GM21381 (cell line): ENCODE measurements at regions not wholly inside any gene's neighbourhood (a gene's known extent, or its start where the extent isn't known, plus 50 kb on each side); places are given as distances from the start of the nearest gene placed in this dataset.

ENCODE experiments used
- ATAC-seq: cut with Tn5 transposase; IDR thresholded peaks from one replicate; pipeline ENCODE4 v1.9.1; 2021; ENCODE audit warnings: mild to moderate bottlenecking, moderate library complexity; ENCODE audit not compliant: unreplicated experiment

DNA sequence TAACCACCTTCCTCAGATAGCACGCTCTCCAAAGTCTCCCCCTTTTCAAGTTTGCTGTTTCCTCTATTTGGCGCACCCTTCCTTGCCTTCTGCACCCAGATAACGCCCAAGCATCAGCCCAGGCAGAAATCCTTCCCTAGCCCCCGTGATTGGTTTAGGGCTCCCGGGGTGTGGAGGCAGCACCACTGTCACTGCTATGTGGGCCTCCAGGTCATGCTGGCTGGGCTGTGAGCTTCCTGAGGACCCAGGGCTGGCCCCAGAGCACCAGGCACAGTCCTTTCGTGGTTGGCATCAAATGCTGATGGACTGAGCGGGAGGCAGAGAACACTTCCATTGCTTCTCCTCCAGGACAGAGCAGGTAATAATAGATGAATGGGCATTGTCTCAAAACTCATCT lies 311.4 kb downstream of the BCL11B start:
- no peak for ATAC-seq

- ATAC-seq, result no peak
These were observed 310.8 kb downstream of the BCL11B start for GRCh38 chr14:98961191-98961590.

GRCh38 chr14:98962118-98962517 lies 309.9 kb downstream of the BCL11B start:
- ATAC-seq, result no peak

- ATAC-seq, result no peak
These were observed 308.4 kb downstream of the BCL11B start for GRCh38 chr14:98963610-98964009.

DNA sequence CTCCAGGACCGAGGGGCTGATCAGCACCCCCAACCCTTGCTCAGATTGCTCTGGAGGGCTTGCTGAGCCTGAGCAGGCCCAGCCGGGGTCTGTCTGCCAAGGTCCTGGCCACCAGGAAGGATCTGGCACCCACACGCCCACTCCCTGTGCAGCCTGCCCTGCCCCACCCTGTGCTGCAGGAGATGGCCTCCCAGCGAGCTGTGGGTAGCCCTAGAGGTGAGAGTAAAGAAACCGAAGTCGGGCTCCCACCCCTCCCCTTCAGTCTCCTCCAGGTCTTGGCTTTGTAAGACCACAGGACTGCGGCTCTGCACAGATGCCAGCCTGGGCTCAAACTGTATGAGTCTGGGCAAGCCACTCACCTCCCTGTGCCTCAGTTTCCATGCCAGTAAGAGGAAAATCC lies 307.8 kb downstream of the BCL11B start:
- no peak for ATAC-seq

DNA sequence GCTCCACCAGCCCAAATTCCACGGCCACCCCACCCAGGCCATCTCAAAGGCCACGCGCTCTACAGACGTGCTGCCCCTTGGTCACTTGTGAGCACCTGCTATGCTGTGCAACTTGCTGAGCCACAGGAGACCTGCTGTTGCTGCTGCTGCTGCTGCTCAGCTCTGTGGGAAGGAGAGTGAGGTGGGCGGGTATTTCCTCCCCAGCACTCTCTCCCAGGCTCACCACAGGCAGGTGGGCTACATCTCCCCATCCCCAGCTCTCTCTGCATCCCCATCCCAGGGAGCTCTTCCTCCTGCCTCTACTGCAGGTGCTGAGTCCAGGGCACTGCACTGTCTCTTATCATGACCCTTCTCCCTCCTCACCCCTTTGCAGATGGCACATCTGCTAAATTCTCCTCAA lies 306.9 kb downstream of the BCL11B start:
- ATAC-seq, result no peak

DNA sequence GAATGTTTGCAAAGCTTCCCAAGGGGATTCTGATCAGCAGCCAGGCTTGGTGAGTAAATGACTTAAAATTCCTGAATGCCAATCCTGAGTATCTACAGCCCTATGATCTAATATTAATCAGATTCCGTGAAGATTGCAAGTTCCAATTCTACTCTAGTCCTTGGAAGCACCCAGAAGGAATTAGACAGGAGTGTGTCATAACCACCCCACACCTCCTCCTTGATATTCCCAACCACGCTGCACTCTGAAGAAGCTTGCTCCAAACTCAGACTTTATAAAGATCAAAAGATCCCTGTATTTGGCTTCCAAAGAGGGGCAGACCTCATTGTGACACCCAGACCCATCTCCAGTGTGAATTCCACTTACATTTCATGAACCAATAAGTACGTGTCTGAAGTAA lies 306.0 kb downstream of the BCL11B start:
- no peak for ATAC-seq

DNA sequence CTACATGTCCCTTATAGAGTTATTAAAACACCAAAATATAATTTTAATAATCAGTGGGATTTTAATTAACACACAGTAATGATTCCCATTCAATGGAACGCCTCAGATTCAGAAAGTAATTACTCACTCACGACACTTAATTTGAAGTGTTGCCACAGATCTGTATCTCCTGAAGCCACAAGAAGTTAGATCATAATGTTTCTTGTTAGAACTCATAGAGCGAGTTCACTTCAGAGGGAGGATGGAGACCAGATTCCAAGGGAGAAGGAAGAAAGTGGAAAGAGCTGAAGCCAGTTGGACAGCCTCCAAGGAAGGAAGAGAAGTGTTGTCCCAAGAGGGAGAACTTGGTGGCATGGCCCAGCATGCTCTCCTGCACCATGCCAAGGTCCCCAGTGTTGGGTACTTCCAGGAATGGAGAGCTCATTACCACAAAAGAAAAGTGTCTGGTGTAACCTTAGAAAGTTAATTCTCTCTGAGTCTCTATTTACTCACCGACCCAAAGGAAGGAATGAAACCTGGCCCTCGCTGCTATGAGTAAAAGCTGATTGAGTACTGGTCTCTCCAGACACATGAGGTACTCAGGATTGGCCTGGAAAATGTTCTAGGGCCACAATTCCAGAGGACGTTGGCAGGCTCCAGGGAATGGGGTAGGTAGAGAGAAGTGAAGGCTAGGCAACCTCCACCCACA lies 305.4 kb downstream of the BCL11B start:
- ATAC-seq, result no peak

GRCh38 chr14:98974113-98974512 lies 297.9 kb downstream of the BCL11B start:
- no peak for ATAC-seq

DNA sequence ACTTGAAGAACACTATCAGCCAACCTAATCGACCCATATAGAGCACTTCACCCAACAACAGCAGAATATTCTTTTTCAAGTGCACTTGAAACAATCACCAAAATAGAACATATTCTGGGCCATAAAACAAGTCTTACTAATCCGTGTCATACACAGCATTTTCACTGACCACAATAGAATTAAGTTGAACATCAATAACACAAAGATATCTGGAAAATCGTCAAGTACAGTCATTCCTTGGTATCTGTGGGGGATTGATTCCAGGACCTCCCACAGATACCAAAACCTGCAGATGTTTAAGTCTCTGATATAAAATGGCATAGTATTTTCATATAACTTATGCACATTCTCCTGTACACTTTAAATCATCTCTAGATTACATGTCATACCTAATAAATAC lies 295.7 kb downstream of the BCL11B start:
- no peak for ATAC-seq

DNA sequence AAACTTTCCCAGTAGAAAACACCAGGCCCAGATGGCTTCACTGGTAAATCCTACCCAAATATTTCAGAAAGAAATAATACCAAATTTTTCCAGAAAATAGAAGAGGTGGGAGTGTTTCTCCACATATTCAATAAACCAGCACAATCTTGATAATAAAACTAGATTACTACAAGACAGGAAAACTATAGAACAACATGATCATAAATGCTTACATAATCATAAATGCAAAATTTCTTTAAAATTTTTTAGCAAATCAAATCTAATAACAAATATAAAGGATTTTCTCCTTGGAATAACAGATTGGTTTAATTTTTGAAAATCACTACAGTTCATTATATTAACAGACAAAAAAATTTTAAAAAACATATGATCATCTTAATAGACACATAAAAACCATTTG lies 294.5 kb downstream of the BCL11B start:
- ATAC-seq, result no peak

DNA sequence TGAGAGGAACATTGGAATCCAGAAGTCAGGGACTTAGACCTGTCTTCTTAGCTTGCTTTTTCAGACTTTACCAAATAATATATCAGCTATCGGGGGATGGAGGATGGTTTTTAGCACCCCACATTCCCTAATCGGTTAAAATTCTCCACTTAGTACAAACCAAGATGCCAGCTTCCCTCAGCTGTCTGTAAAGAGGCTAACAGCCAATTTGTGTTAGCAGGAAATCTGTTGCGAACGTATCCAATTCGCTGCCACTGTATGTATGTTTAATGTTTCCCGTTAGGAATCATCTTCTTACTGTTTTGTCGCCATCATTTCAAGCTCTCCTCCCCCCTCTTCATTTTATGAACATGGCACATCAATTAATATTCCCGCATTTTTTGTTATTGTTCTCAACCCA lies 289.0 kb downstream of the BCL11B start:
- no peak for ATAC-seq

DNA sequence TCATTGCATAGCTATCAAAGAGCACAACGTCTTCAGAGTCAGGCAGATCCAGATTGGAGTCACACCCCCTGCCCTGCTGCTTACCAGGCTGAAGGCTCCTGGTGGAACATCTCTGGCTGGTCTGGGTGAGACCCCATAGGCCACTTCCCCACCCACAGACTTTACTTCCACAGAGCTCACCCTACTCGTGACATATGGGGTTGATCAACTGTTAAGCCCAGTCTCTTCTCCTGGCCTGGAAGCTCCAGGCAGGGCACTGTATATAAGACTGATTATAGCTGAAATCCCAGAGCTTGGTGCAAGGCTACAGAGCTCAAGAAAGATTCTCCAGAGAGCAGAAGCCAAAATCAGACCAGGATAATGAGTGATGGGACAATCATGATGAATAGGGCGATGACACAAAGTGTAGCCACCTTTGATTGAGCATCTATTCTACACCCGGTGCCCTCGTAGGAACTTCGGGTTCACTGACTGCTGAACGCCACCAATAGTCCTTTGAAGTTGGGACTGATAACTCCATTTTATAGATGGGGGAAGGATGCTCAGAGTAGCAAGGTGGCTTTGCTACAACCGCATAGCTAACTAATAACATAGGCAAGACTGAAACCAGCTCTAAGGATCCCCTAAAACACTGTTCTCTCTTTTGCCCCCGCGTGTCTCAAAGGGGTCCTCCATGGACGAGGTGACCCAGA lies 287.8 kb downstream of the BCL11B start:
- ATAC-seq, result no peak

DNA sequence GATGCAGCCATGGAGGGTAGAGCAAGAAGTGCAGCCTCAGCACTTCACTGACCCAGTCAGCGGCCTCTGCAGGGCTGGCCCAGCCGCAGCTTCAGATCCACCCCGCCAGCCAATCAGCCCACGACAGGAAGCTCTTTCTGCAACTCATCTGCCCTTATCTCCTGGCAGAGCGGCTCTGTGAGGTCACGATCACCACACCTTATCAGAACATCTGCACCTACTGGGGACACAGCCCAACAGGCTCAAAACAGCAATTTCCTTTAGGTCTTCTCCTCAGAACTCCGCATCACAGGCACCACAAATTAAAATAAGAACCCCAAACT lies 287.3 kb downstream of the BCL11B start:
- no peak for ATAC-seq

GRCh38 chr14:98993818-98994217 lies 278.2 kb downstream of the BCL11B start:
- no peak for ATAC-seq

GRCh38 chr14:98994561-98994960 lies 277.4 kb downstream of the BCL11B start:
- no peak for ATAC-seq

DNA sequence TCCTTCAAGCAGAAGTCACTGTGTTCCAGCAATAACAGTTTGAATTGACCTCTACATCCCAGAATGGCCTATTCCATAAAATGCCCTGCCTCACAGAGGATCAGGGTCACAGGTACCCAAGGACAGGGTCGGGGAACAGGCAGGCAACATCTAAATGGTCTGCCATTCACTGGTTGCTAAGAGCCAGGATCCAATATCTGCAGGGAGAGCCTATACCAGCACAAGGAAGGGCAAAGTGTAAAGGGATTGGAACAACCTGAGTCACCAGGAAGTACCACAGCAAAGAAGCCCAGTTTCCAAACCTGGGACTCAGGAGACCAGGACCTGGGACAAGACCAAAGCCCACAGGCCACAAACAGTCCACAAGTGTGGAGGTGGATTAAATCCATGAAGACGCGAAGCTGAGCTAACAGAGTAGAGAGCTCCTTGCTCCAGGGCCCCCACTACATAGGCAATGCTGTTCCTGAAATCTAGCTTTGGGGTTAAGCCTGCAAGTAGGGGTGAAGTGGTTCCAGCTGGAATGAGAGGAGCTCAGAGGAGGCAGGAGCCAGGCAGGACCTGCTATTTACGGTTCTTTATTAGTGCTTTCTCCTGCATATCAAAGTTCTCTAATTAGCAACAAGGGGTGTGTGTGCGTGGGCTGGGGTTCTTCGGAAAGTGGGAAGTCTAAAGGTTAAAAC lies 274.3 kb downstream of the BCL11B start:
- no peak for ATAC-seq

DNA sequence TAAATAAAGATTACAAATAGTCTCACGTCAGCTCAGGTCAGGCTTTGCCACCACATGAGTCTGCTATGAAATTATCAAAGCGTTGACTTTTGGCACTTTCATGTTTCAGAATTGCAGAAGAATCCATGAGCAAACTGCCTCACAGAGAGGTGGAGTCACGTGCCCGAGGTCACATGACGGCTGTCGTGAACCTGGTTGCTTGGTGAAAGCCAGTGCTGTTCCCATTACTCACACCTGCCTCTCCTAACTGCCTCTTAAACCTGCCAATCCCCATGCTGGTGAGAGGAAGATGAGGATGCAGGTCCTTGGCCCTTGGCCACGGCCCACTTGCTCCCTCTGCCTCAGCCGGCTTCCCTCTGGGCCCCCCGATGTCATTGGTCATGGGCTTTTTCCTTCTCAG lies 272.7 kb downstream of the BCL11B start:
- no peak for ATAC-seq

- ATAC-seq, result no peak
These were observed 272.1 kb downstream of the BCL11B start for GRCh38 chr14:98999901-99000300.

DNA sequence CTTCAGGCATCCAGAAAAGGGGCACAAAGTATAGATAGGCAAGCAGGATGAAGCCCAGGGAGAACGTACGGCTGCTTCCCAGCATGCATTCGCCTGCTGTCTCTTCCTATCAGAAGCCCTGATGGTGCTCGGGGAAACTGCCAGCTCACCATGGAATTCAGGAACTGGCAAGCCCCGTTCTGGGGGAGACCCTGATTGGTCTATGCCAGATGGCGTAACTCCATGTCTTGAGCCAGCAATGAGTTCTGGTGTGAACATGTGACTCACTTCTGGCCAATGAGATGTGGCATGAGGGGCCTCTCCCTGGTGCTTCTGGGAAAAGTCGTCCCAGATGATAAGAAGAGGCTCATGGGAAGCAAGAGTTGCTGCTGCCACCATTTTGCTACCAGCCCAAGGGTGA lies 270.8 kb downstream of the BCL11B start:
- no peak for ATAC-seq

DNA sequence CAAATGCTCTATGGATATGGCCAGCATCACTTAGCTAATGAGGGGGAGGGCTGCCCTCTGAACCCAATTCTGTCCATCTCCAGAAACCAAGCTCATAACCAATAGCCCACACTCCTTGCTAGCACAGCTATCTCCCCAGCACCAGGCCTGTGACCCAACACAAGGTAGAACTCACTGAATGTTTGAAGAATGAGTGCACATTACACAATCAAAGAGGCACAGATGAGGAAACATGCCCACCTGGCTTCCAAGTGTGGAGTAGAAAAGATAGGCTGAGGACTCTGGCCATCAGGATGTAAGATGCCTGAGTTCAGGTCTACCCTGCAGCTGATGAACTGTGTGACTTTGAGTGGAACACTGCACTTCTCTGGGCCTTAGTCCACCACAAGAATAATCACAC lies 268.4 kb downstream of the BCL11B start:
- ATAC-seq, result no peak

- ATAC-seq, result no peak
These were observed 267.9 kb downstream of the BCL11B start for GRCh38 chr14:99004112-99004511.
